ENCODE measurements at regions not wholly inside any gene's neighbourhood (a gene's known extent, or its start where the extent isn't known, plus 50 kb on each side); places are given as distances from the start of the nearest gene placed in this dataset.
"Not testable (repeated sequence)": the region's sequence is repeated elsewhere in the genome, so short reads cannot be mapped to it uniquely, and the experiment has no call there.

- H3K27ac ChIP-seq = no peak overlapping the region
- WGBS, 4 donors = 56 to 60% methylated on average over 4 of the region's 4 CpGs; no CpG with 5 or more reads in 2 of the 4 donors
- H3K4me3 ChIP-seq = no peak overlapping the region
- H3K9me3 ChIP-seq (replicated peaks in 1 of 3) = no peaks in the 10 kb centered on the region
- H3K27me3 ChIP-seq = no peaks in the 10 kb centered on the region
- intact Hi-C loops (cut with DNase I) = no loop called here
- H3K36me3 ChIP-seq (replicated peaks in 1 of 2) = no peaks in the 10 kb centered on the region
- no peak for DNase-seq
- TF ChIP-seq, protein P1, sequence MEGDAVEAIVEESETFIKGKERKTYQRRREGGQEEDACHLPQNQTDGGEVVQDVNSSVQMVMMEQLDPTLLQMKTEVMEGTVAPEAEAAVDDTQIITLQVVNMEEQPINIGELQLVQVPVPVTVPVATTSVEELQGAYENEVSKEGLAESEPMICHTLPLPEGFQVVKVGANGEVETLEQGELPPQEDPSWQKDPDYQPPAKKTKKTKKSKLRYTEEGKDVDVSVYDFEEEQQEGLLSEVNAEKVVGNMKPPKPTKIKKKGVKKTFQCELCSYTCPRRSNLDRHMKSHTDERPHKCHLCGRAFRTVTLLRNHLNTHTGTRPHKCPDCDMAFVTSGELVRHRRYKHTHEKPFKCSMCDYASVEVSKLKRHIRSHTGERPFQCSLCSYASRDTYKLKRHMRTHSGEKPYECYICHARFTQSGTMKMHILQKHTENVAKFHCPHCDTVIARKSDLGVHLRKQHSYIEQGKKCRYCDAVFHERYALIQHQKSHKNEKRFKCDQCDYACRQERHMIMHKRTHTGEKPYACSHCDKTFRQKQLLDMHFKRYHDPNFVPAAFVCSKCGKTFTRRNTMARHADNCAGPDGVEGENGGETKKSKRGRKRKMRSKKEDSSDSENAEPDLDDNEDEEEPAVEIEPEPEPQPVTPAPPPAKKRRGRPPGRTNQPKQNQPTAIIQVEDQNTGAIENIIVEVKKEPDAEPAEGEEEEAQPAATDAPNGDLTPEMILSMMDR (IDR thresholded peaks at IDR 0.05) = no peak
- TF ChIP-seq POLR2A (IDR thresholded peaks at IDR 0.05) = no peak
- no peaks in the 10 kb centered on the region for H3K4me1 ChIP-seq (replicated peaks in 1 of 2)
These were observed 181.5 kb upstream of the TSPY4 start for GRCh38 chrY:9155721-9156120.

- Histone ChIP-seq H3K4me1 (replicated peaks in 1 of 2) (no peaks in the 10 kb centered on the region), H3K27ac (no peak overlapping the region), H3K27me3 (no peaks in the 10 kb centered on the region), H3K4me3 (no peak overlapping the region), H3K9me3 (replicated peaks in 1 of 3) (no peaks in the 10 kb centered on the region), H3K36me3 (replicated peaks in 1 of 2) (no peaks in the 10 kb centered on the region)
- TF ChIP-seq, protein P1 (IDR thresholded peaks at IDR 0.05) = no peak
- no peak for TF ChIP-seq POLR2A (IDR thresholded peaks at IDR 0.05)
- DNase-seq = no peak
- intact Hi-C loops (cut with DNase I) = no loop called here
- 33 to 36% methylated on average over 1 of the region's 1 CpG; no CpG with 5 or more reads in 2 of the 4 donors for WGBS, 4 donors
These were observed 178.6 kb upstream of the TSPY4 start for GRCh38 chrY:9158616-9159015.

DNA sequence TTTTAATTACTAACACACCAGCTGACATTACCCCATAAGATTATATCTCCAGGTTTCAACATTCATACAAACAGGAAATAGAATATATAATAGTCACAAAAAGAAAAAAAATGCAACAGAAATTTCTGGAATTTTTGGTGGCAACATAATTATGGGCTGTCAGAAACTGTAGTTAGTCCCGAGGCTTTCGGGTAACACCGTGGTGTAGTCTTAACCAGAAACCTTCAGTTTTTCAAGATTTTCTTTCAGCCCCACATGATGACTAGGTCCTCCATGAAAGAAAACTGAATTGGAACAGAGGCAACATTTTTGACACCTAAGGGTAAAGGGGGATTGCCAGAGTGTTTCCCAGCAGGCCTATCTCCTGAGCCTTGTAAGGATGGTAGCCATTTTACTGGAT, 176.9 kb upstream of the TSPY4 start:
- WGBS, 4 donors = 78 to 89% methylated on average over 3 of the region's 3 CpGs; no CpG with 5 or more reads in 2 of the 4 donors

GRCh38 chrY:9160976-9161375, 176.3 kb upstream of the TSPY4 start:
- intact Hi-C loops (cut with DNase I); H3K27ac ChIP-seq; H3K4me1 ChIP-seq (replicated peaks in 1 of 2); H3K27me3 ChIP-seq; H3K4me3 ChIP-seq; H3K36me3 ChIP-seq (replicated peaks in 1 of 2); H3K9me3 ChIP-seq (replicated peaks in 1 of 3): not testable (repeated sequence)
- 35 to 39% methylated on average over 3 of the region's 3 CpGs; no CpG with 5 or more reads in 2 of the 4 donors for WGBS, 4 donors
- peak in 2 of 7 donors; percentile 11 to 52 for DNase-seq

More for the DNA sequence above, 176.9 kb upstream of the TSPY4 start:
- H3K36me3 ChIP-seq (replicated peaks in 1 of 2); intact Hi-C loops (cut with DNase I); H3K27me3 ChIP-seq; DNase-seq; H3K9me3 ChIP-seq (replicated peaks in 1 of 3); H3K4me1 ChIP-seq (replicated peaks in 1 of 2); H3K27ac ChIP-seq; H3K4me3 ChIP-seq: not testable (repeated sequence)

GRCh38 chrY:9161990-9162389, 175.3 kb upstream of the TSPY4 start:
- H3K9me3 ChIP-seq (replicated peaks in 1 of 3); H3K36me3 ChIP-seq (replicated peaks in 1 of 2); intact Hi-C loops (cut with DNase I); H3K4me1 ChIP-seq (replicated peaks in 1 of 2); H3K27ac ChIP-seq; DNase-seq; H3K4me3 ChIP-seq; H3K27me3 ChIP-seq: not testable (repeated sequence)

- H3K4me3 ChIP-seq; H3K9me3 ChIP-seq (replicated peaks in 1 of 3); H3K4me1 ChIP-seq (replicated peaks in 1 of 2); intact Hi-C loops (cut with DNase I); H3K27me3 ChIP-seq; DNase-seq; H3K36me3 ChIP-seq (replicated peaks in 1 of 2); H3K27ac ChIP-seq: not testable (repeated sequence)
These were observed 174.8 kb upstream of the TSPY4 start for GRCh38 chrY:9162424-9162823.

- WGBS, 4 donors = 75 to 83% methylated on average over 1 of the region's 1 CpG; no CpG with 5 or more reads in 2 of the 4 donors
- intact Hi-C loops (cut with DNase I) = not testable (repeated sequence)
These were observed 159.6 kb upstream of the TSPY4 start for GRCh38 chrY:9177641-9178040.

DNA sequence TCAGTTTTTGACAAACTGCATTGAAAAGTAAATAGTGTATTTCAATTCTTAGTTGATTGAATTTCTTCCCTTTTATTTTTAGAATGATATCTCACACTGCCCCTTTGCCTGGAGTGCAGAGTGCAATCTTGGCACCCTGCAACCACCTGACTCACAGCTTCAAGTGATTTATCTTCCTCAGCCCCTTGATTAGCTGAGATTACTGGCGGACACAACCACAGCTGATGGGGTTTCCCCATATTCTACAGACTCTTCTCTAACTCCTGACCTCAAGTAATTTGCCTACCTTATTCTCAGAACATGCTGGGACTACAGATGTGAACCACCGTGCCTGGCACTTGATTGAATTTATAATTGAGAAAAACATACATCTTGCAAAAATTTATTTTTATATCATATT, 152.4 kb upstream of the TSPY4 start:
- H3K36me3 ChIP-seq (replicated peaks in 1 of 2); H3K4me3 ChIP-seq; H3K27me3 ChIP-seq; intact Hi-C loops (cut with DNase I); DNase-seq; H3K27ac ChIP-seq; H3K4me1 ChIP-seq (replicated peaks in 1 of 2); H3K9me3 ChIP-seq (replicated peaks in 1 of 3): not testable (repeated sequence)
- WGBS, 4 donors = 39 to 42% methylated on average over 2 of the region's 2 CpGs; no CpG with 5 or more reads in 2 of the 4 donors

More at GRCh38 chrY:9177641-9178040, 159.6 kb upstream of the TSPY4 start:
- H3K4me1 ChIP-seq (replicated peaks in 1 of 2); H3K4me3 ChIP-seq; H3K9me3 ChIP-seq (replicated peaks in 1 of 3); H3K27ac ChIP-seq; DNase-seq; H3K36me3 ChIP-seq (replicated peaks in 1 of 2); H3K27me3 ChIP-seq: not testable (repeated sequence)

DNA sequence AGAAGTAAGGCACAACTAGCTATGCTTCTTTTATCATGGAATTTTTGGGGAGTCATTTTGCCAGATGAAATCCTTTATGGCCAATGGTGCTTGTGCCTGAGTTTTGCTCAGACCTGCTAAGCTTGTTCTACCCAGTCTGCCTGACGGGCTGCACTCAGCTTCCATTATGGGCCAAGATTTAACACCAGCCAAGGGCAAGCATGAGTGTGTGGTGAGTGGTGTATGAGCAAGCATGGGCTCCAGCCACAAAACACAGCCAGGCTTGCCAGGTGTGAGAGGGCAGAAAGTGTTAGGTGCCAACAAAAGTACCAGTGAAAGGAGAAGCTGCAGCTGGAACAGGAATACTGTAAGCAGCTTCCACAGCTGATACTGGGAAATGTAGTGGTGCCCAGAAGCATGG, 130.2 kb upstream of the TSPY4 start:
- H3K36me3 ChIP-seq (replicated peaks in 1 of 2); H3K9me3 ChIP-seq (replicated peaks in 1 of 3); intact Hi-C loops (cut with DNase I); H3K27ac ChIP-seq; H3K4me3 ChIP-seq; DNase-seq; H3K4me1 ChIP-seq (replicated peaks in 1 of 2); H3K27me3 ChIP-seq: not testable (repeated sequence)
- 33% methylated on average over 1 of the region's 1 CpG; no CpG with 5 or more reads in 3 of the 4 donors for WGBS, 4 donors
